ENCODE measurements at regions not wholly inside any gene's neighbourhood (a gene's known extent, or its start where the extent isn't known, plus 50 kb on each side); places are given as distances from the start of the nearest gene placed in this dataset.

DNA sequence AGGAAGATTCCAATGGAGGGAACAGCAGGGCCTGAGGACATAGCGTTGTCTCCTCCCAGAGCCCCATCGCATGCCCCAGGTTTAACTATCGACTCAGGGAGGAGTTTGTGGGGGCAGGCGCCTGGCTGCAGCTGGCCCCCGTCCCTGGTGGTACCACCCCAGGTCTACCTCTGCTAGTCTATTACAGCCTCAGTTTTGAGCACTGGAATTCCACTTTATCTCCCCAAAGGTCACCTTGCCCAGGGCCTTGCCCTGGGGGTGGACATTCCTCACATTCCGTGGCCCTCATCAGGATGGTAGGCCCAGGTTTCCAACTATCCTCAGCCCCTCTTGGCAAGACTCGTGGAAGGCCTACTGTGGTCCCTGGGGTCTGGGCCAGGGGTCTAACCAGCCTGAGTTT lies 65.4 kb upstream of the SSBP3 start:
- TF ChIP-seq, protein P1, sequence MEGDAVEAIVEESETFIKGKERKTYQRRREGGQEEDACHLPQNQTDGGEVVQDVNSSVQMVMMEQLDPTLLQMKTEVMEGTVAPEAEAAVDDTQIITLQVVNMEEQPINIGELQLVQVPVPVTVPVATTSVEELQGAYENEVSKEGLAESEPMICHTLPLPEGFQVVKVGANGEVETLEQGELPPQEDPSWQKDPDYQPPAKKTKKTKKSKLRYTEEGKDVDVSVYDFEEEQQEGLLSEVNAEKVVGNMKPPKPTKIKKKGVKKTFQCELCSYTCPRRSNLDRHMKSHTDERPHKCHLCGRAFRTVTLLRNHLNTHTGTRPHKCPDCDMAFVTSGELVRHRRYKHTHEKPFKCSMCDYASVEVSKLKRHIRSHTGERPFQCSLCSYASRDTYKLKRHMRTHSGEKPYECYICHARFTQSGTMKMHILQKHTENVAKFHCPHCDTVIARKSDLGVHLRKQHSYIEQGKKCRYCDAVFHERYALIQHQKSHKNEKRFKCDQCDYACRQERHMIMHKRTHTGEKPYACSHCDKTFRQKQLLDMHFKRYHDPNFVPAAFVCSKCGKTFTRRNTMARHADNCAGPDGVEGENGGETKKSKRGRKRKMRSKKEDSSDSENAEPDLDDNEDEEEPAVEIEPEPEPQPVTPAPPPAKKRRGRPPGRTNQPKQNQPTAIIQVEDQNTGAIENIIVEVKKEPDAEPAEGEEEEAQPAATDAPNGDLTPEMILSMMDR (IDR thresholded peaks at IDR 0.05): no peak
- no peak for TF ChIP-seq POLR2A (IDR thresholded peaks at IDR 0.05)

All from lower leg skin (tissue), 3 donors.